ENCODE measurements at regions not wholly inside any gene's neighbourhood (a gene's known extent, or its start where the extent isn't known, plus 50 kb on each side); places are given as distances from the start of the nearest gene placed in this dataset.

DNA sequence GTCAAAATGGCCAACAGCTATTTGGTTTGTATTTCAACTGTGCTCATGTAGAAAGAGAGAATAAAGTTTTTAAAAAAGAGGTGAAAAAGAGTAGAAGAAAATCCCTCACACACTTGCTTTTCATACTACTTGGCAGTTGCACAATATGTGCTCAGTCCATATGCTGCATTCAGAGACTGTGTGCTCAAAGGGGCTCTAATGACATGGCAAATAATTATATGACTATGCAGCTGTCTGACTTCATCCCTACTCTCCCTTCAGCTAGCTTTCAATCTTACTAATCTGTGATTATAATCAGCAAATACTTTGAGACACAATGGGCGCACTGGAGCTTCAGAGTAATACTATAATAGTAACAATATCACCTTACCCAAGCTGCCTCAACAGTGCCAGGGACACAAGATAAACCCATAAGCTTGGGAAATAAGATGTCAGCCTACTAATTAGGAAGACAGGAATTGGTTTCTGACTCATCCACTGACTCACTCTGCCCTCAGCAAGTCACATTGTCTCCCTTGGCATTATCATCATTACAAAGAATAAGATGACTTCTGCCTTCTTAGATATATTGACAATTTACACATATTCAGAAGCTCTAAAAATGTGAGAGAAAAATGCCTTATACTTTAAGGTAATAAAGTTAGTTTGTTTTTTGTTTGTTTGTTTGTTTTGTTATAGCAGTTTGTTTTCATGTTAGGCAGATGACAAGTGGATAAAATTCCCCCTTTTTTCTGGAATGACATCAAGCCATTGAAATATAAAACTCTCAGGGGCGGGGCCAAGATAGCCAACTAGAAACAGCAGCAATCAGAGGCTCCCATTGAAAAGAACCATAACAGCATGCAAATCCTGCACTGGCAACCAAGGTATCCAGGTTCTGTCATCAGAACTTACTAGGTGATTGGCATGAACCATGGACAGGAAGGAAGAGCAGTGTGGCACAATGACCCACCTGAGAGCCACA is 311.6 kb downstream of the FAM133A start:
- TF ChIP-seq, protein P1, sequence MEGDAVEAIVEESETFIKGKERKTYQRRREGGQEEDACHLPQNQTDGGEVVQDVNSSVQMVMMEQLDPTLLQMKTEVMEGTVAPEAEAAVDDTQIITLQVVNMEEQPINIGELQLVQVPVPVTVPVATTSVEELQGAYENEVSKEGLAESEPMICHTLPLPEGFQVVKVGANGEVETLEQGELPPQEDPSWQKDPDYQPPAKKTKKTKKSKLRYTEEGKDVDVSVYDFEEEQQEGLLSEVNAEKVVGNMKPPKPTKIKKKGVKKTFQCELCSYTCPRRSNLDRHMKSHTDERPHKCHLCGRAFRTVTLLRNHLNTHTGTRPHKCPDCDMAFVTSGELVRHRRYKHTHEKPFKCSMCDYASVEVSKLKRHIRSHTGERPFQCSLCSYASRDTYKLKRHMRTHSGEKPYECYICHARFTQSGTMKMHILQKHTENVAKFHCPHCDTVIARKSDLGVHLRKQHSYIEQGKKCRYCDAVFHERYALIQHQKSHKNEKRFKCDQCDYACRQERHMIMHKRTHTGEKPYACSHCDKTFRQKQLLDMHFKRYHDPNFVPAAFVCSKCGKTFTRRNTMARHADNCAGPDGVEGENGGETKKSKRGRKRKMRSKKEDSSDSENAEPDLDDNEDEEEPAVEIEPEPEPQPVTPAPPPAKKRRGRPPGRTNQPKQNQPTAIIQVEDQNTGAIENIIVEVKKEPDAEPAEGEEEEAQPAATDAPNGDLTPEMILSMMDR (IDR thresholded peaks at IDR 0.05; ENCODE audit: low read length, missing control alignments), result no peak
- DNase-seq (ENCODE audit: low read depth), result no peak
- no peak overlapping the region for H3K4me3 ChIP-seq (replicated peaks; ENCODE audit: low read depth, low read length)
